ENCODE measurements at regions not wholly inside any gene's neighbourhood (a gene's known extent, or its start where the extent isn't known, plus 50 kb on each side); places are given as distances from the start of the nearest gene placed in this dataset.
"Not testable (repeated sequence)": the region's sequence is repeated elsewhere in the genome, so short reads cannot be mapped to it uniquely, and the experiment has no call there.

- no peaks in the 10 kb centered on the region for H3K36me3 ChIP-seq (ENCODE audit: control insufficient read depth, insufficient read depth, low read length)
- H3K4me3 ChIP-seq (ENCODE audit: low read depth, low read length): no peak overlapping the region
- H3K27me3 ChIP-seq (ENCODE audit: control insufficient read depth, insufficient read depth, low read length): no peaks in the 10 kb centered on the region
- CTCF ChIA-PET: no interaction called here
- TF ChIP-seq CTCF (IDR thresholded peaks at IDR 0.05; ENCODE audit: insufficient read depth, low read depth, low read length): no peak
- peak; percentile 34 for DNase-seq (ENCODE audit: low read depth)
- POLR2A ChIA-PET: interaction anchor here (0.6 kb wide), 1 partner anchor 598 kb away, joined by 3 read pairs; no protein-coding TSS in a partner anchor
Measured at GRCh38 chr3:147299656-147300055, 106.7 kb downstream of the ZIC4 start.

- Histone ChIP-seq H3K36me3 (ENCODE audit: control insufficient read depth, insufficient read depth, low read length) (no peaks in the 10 kb centered on the region), H3K27me3 (ENCODE audit: control insufficient read depth, insufficient read depth, low read length) (no peaks in the 10 kb centered on the region), H3K4me3 (ENCODE audit: low read depth, low read length) (no peak overlapping the region)
- DNase-seq (ENCODE audit: low read depth): peak; percentile 97
- CTCF ChIA-PET: interaction anchor here (0.5 kb wide), 1 partner anchor 106 kb away, joined by 3 read pairs; no protein-coding TSS in a partner anchor
- TF ChIP-seq CTCF (IDR thresholded peaks at IDR 0.05; ENCODE audit: insufficient read depth, low read depth, low read length): no peak
- POLR2A ChIA-PET: no interaction called here
Measured at GRCh38 chr3:147298511-147298982, 107.8 kb downstream of the ZIC4 start.

- POLR2A ChIA-PET: no interaction called here
- Histone ChIP-seq H3K4me3 (ENCODE audit: low read depth, low read length) (no peak overlapping the region), H3K36me3 (ENCODE audit: control insufficient read depth, insufficient read depth, low read length) (no peaks in the 10 kb centered on the region), H3K27me3 (ENCODE audit: control insufficient read depth, insufficient read depth, low read length) (no peaks in the 10 kb centered on the region)
- CTCF ChIA-PET: no interaction called here
- TF ChIP-seq CTCF (IDR thresholded peaks at IDR 0.05; ENCODE audit: insufficient read depth, low read depth, low read length): no peak
- no peak for DNase-seq (ENCODE audit: low read depth)
Measured at GRCh38 chr3:147297761-147298350, 108.5 kb downstream of the ZIC4 start.

GRCh38 chr3:147287370-147287769 is 119.0 kb downstream of the ZIC4 start:
- H3K27me3 ChIP-seq (ENCODE audit: control insufficient read depth, insufficient read depth, low read length); POLR2A ChIA-PET; H3K4me3 ChIP-seq (ENCODE audit: low read depth, low read length); H3K36me3 ChIP-seq (ENCODE audit: control insufficient read depth, insufficient read depth, low read length); DNase-seq (ENCODE audit: low read depth); CTCF ChIA-PET: not testable (repeated sequence)

- TF ChIP-seq CTCF (IDR thresholded peaks at IDR 0.05; ENCODE audit: insufficient read depth, low read depth, low read length): no peak
- POLR2A ChIA-PET: no interaction called here
- Histone ChIP-seq H3K4me3 (ENCODE audit: low read depth, low read length) (no peak overlapping the region), H3K27me3 (ENCODE audit: control insufficient read depth, insufficient read depth, low read length) (no peaks in the 10 kb centered on the region), H3K36me3 (ENCODE audit: control insufficient read depth, insufficient read depth, low read length) (no peaks in the 10 kb centered on the region)
- DNase-seq (ENCODE audit: low read depth): no peak
- CTCF ChIA-PET: no interaction called here
Measured at GRCh38 chr3:147269907-147270306, 136.4 kb downstream of the ZIC4 start.

GRCh38 chr3:147267434-147267833 is 138.9 kb downstream of the ZIC4 start:
- TF ChIP-seq CTCF (IDR thresholded peaks at IDR 0.05; ENCODE audit: insufficient read depth, low read depth, low read length): no peak
- POLR2A ChIA-PET: no interaction called here
- CTCF ChIA-PET: no interaction called here
- Histone ChIP-seq H3K27me3 (ENCODE audit: control insufficient read depth, insufficient read depth, low read length) (no peaks in the 10 kb centered on the region), H3K36me3 (ENCODE audit: control insufficient read depth, insufficient read depth, low read length) (no peaks in the 10 kb centered on the region), H3K4me3 (ENCODE audit: low read depth, low read length) (no peak overlapping the region)
- DNase-seq (ENCODE audit: low read depth): no peak
